GM18498 (cell line): ENCODE measurements at regions not wholly inside any gene's neighbourhood (a gene's known extent, or its start where the extent isn't known, plus 50 kb on each side); places are given as distances from the start of the nearest gene placed in this dataset.

Source experiments
- ATAC-seq: cut with Tn5 transposase; IDR thresholded peaks from one replicate; pipeline ENCODE4 v1.9.1; 2021; ENCODE audit warnings: mild to moderate bottlenecking, moderate library complexity; ENCODE audit not compliant: unreplicated experiment

DNA sequence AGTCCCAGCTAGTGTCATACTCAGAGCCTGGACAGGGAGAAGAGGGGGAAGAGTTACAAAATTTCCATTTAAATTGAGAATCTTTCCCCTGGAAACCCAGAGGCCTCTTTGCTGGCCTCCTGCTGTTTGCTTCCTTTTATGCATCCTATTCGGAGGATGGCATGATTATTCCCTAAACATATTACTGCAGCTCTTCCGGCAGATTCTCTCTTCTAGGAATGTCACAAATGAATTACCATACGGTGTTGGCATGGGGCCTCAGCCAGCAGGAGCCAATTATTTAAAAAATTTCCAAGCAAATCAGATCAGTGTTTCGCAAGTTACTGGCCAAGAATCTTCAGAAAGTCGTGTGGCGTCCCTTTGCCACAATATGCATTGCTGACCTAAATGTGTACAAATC lies 326.7 kb upstream of the NCAM1 start:
- ATAC-seq = no peak

DNA sequence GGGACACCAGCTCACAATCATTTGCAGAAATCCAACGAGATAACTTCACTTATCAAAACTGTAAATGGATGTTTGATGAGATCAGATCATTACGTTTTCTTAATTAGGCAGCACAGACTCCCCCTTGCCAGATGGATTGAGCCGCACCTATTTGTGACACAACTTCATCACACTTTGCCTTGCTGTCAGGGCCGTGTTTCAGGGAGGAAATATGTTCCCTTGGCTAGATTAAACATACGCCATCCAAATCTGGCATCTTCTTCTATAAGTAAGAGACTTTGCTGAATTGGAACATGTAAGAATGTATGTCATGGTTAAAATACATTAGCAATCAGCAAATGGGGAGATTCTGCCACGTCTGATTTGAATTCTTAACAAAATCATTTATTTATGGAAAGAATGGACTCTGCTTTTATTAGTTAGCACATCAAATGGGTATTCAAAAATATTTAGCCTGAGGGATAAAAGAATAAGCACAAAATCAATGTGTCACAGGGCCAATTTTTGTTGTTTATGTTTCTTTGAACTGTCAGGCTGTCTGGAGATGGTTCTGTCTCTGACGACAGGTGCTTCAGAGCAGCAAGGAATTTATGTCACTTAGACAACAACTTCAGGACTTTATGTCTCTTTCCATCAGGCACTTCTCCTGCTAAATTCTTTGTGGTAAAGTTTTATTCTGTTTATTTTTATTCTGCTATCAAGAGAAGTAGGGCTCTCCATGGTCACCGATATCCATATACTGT lies 326.1 kb upstream of the NCAM1 start:
- ATAC-seq = no peak

DNA sequence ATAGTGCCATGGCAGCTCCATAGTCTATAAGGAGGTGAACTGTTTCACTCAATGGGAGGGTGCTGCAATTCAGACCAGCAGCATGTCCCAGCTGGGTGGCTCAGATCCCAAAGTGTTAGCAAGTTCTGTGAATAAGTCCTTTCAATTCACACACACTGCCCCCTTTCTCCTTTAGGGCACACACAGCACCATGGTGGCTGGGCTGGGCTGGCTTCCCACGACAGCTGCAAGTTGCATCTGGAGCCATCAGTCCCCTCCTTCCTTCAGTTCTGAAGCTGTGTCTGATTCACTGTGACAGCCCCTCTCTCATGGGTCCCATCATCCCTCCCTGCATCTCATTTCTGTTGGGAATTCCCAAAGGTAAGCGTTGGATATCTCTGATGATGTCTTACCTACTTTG lies 324.1 kb upstream of the NCAM1 start:
- ATAC-seq = no peak

DNA sequence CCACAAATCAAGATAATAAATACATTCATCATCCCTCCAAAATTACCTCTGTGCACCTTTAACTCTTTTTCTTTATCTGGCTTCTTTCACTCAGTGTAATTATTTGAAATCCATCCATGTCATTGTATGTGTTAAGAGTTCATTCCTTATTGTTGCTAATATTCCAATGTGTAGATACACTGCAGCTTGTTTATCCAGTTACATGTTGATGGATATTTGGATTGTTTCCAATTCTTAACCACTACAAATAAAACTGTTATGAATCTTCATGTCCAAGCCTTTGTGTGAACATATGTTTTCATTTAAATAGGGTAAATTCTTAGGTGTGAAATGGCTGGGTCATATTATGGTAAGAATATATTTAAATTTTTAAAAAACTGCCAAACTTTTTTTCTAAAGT lies 323.3 kb upstream of the NCAM1 start:
- ATAC-seq = no peak

DNA sequence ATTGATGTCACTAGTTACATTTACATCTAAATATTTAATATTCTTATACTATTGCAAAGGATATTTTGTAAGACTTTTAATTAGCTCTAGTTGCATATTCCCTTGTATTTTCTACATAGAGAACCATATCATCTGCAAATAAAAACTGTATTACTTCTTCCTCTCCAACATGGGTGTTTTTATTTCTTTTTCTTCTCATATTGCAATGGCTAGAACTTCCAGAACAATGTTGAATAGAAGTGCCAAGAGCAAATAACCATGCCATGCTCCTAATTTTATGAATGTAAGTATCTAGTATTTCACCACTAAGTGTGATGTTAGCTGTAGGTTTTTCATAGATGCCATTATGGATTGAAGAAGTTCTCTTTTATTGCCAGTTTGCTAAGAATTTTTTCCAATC lies 321.8 kb upstream of the NCAM1 start:
- ATAC-seq = no peak

DNA sequence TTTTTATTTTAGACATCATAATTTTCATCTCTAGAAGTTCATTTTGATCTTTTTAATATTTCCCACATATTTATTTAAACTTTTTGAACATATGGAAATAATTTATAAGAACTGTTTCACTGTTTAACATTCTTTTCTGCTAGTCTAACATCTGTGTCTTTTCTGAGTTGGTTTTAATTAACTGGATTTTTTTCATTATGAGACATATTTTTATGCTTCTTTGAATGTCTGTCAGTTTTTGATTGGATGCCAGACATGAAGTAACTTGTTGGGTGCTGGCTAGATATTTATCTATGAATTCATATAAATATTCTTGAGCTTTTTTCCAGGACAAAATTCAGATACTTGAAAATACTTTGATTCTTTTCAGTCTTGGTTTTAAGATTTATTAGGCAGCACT lies 317.8 kb upstream of the NCAM1 start:
- no peak for ATAC-seq

DNA sequence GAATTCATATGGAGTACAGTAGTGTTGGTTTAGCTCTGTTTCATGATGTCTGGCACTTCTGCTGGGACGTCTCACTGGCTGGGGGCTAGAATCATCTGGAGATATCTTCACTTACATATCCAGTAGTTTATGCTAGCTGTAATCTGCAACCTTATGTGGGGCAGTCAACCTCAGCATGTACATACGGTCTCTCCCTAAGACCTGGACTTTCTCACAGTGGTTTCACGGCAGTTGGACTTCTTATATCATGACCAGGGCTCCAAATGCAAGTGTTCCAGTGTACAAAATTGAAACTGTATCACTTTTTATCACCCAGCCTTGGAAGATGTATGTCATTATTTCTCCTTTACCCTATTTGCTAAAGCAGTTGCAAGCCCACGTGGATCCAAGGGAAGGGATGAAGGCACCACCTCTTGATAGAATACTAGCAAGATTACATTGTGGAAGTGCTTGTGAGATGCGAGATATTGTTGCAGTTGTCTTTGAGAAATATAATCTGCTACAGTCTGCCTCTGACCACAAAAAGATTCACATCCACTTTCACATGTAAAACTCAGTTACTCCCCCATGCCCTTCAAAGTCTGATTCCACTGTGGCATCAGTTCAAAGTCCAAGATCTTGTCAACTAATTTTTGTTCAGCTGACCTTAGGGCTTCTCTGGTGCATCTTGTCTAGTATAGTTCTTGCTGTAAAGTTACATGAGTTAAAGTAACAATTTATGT lies 316.6 kb upstream of the NCAM1 start:
- peak; percentile 94 for ATAC-seq

DNA sequence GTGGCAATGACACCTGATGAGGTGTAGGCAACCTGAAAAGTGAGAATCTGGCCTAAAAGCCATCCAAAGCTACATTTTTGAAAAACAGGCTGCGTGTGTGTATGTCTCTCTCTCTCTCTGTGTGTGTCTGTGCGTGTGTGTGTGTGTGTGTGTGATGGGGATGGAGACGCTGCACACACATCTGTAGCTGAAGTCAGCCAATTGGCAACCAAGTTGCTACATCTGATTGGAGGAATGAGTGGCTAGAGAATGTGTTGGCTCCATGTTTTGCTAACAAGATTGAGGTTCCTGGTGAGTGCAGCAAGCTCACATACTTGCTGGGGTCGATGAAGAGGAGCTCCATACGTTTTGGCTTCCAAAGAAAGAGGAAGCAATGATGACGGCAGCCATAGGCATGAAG lies 311.4 kb upstream of the NCAM1 start:
- no peak for ATAC-seq

DNA sequence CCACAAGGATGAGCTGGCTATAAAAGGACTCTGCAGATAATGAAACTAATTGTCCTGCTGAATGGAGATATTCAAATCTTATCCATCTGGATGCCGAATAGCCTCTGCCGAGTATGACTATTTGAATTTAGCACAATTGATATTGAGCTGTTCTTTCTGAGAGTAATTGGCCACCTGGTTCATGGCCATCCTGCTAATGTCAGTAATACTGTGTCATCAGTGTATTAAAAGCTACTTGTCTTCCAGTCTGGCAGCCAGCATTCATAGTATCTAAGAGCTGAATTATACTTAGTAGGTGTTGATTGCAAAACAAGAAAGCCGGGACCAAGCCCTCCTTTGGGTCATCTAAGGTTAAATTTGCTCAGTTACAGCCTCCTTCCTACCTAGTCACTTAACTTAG lies 310.7 kb upstream of the NCAM1 start:
- ATAC-seq = no peak

DNA sequence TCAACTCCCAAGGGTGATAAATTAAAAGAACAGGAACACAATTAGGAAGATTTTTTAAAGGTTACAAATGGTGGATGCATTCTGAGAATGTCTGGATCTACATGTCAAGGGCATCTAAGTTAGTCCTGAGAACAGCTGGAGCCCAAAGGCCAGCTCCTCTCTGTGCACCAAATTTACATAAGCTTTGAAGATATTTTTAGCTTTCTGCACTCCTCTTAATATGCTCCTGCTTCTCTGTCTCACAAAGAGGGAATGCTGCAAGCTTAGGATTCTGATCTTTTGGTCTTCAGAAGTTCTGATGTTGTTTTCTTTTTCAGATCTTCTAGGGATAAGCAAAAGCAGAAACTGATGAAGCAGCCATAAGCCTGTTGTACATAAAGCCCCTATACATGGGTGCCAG lies 309.8 kb upstream of the NCAM1 start:
- no peak for ATAC-seq

DNA sequence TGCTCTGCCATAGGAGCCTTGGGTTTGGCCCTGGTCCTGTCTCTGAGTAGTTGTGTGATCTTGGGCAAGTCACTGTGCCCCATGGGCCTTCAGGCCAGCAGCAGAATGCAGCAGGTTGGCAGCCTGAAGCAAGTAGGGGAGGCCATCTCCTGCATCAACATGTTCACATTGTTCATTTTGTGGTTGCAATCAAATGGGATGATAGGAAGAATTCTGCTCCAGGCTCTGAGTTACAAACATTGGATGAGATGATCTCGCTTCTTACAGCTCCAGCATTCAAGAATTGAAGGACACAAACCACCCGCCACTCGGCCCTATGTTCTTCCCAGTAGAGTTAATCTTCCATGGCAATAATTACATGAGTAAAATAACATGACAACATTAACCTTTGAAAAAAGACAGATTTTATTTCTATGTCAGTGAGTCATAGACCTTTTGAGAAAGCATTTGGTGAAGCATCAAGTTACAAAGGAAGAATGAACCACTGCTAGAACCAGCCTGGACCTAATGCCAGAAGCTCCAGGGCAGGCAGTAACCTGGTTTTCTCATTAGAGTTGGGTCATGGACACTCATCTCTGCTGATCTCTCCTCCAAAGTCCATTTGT lies 308.3 kb upstream of the NCAM1 start:
- no peak for ATAC-seq

DNA sequence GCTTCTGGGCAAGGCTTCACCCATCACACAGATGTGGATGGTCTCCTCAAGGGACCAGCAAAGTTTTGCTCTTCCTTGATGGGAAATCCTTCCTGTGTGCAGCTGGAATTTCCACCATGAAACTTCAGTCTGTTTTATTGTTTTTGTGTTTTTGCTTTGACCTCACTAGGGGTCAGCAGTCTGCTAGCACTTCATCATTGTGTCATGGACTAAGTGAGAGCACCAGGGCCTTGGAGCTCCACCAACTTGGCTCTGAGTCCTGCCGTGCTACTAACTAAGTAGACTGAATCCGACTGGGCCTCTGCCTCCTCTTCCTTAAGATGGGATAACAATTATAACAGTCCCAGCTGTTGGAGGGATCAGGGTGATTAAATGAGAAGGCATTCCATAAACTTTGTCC lies 305.8 kb upstream of the NCAM1 start:
- ATAC-seq = no peak

DNA sequence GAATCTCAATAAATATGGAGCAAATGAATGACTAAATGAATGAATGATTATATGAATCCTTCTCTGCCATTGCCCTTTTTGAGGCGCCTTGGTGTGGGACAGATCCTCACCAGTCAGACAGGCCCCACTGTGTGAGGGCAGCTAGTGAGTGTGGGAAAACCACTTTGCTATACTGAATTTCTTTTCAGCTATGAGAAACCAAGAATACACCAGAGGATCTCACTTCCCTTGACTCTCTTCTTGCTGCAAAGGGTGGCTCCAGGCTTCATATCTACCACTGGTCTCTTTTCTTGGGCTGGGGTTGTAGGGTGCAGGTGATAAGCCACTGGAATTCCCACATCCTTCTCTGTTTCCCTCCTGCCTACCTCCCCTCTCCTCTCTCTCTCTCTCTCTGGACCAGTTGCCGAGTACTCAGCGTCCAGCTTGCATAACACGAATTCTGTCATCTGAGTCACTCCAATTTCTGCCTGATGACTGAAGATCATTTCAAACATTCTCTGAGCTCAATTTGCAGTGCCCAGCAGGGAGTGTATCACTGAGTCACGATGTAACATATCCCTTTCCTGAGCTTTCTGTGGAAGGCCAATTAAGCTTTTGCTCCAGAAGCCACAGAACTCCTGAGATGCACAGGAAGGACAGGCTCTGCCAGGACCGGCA lies 304.3 kb upstream of the NCAM1 start:
- ATAC-seq = no peak

DNA sequence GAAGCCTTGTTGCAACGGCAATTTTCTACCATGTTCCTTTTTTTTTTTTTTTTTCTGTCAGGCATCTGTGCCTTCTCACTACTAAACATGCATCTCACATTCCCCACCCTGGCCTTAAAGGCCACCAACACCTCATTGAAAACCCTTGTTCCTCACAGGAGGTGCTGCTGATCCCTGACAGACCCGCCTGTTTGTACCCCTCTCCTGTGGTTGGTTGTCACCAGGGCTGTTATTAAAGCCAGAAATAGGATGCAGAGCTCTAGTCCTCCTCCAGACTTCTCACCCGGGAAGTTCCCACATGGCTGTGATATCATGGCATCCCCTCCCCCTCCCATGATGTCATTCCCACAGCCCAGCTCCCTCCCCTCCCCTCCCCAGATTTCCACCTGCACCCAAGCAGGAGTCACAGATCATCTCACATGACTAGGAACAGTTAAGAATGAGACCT lies 302.8 kb upstream of the NCAM1 start:
- ATAC-seq = no peak

DNA sequence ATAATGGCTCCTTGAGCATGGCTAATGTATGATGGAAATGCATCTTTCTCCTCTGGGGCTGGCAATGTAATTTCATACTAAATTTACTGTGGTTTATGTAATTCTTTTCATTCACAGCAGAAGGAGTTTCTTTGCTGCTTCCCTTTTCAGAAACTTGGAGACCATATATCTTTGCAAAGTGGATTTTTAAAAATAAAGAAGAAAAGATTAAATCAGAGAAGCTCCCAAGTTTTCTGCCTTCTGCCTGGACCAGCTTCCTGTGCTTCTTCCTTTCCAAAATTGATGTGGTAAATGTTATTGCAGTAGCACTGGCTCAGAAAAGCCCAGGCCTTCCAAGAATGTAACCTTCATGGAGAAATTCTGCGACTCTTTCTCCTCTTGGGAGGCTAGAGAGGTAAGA lies 300.1 kb upstream of the NCAM1 start:
- ATAC-seq = no peak

DNA sequence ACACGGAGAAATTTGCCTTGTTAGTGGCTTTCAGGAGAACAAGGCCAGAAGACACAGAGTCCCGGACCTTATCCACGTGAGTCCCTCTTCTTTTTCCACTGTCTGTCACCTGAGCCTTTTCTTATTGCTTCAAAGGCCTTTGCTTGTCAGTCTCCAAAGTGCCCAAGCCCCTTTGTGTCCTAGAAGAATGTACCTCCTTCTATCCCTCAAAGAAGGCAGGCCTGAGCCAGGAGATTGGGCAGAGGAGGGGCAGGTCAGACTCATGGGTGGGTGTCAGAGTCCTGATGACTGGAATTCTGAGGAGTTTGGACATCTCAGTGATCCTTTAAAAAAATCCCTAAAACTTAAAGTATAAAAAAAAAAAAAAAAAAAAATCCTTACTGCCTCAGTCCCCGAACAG lies 299.6 kb upstream of the NCAM1 start:
- ATAC-seq = no peak

DNA sequence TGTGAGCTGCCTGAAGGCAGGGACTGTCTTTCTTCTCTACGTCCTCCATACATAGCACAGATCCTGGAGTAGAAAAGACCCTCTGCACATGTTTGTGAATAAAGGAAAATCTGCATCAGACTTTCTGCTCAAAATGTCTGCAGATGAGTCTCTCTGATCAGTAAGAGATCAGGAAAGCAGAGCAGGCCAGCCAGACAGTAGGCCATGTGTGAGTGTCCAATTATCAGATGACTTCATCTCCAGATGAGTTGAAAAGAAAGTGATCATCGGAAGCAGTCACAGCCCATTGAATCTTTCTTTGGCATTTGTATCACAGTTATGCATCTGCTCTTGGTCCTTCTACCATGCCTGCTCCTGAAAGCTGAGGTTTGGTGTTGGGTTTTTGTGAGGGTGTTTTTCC lies 298.7 kb upstream of the NCAM1 start:
- ATAC-seq = no peak

DNA sequence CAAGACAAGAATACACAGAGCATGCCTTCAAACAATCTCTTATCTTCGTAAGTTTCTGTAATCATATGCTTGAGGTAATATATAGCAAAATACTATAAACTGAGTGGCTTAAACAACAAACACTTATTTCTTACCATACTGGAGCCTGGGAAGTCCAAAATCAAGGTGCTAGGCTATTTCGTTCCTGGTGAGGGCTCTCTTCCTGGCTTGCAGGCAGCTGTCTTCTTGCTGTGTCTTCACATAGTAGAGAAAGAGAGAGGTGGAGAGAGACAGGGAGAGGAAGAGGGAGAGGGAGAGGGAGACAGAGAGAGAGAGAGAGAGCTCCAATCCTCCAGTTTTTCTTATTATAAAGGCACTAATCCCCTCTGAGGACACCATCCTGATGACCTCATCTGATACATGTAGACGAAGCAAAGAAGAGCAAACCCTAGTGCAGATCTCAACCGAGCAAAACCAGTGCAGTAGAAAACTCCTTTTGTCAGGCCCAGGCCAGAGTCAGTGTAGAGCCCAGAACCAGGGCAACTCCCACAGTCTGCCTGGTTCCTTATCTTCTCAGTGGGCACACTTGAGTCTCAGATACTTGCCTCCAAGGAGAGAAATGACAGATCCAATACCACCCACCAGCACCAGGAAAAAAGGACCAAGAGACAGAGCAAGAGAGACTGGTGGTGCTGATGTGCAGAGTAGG lies 297.1 kb upstream of the NCAM1 start:
- ATAC-seq = no peak

DNA sequence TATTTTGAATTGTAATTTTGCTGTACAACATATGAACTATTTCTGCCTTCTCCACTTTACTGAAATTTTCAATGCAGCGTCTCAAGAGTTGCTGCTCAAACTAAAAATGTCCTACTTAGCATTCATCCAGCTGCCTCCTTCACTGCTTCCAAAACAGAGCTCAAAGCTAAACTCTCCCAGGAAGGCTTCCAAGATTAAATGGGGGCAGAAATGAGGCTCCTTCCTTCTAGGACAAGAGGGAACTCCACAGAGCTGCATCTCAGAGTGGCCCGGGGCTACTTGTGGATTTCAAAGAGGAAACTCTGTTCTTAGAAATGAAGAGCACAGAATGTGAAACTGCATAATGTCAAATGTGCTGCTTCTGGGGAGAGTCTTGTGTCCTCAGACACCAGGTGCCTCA lies 295.9 kb upstream of the NCAM1 start:
- no peak for ATAC-seq

DNA sequence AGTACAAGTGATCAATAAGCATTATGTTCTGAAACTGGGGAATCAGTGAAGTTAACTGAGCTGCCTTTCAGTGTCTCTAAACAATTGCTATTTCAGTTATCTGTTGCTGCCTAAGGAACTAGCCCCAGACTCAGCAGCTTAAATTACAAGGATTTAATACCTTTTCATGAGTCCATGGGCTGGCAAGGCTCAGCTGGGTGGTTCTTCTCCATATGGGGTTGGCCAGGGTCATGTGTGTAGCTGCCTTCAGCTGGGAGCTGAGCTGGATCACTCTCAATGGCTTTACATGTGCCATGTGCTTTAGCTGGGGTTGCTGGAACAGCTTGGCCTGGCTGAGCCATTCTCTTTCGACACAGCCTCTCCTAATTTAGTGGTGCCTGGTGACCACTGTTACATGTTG lies 295.0 kb upstream of the NCAM1 start:
- no peak for ATAC-seq
